ENCODE measurements at regions not wholly inside any gene's neighbourhood (a gene's known extent, or its start where the extent isn't known, plus 50 kb on each side); places are given as distances from the start of the nearest gene placed in this dataset.
"Not testable (repeated sequence)": the region's sequence is repeated elsewhere in the genome, so short reads cannot be mapped to it uniquely, and the experiment has no call there.

DNA sequence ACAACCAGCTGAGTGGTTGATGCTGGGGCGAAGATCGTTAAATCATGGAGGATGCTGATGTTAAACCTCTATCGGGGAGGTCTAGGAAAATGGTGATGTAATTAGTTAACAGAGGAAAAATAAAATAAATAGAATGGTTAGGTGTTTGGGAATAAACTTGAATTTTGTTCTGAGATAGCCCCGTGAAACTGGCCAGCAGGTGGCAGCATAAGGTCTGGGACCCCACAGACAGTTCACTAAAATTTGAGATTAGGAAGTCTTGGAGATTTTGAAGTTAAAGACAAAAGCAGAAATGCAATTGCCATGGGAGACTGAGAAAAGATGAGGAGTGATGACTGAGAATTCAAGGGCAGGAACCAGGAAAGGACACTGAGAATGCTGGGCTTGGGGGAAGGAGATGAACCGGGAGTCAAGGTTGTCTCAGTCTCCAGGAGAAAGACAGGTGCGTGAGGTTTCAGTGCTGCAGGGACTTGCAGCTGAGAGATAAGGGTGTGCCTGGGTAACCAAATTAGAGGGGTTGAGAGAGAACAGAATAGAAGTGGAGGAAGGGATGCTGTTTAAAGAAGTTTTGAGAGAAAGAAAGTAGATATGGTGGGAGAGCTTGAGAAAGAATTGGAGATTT is 248.0 kb downstream of the ZNF92 start:
- TF ChIP-seq, protein P1, sequence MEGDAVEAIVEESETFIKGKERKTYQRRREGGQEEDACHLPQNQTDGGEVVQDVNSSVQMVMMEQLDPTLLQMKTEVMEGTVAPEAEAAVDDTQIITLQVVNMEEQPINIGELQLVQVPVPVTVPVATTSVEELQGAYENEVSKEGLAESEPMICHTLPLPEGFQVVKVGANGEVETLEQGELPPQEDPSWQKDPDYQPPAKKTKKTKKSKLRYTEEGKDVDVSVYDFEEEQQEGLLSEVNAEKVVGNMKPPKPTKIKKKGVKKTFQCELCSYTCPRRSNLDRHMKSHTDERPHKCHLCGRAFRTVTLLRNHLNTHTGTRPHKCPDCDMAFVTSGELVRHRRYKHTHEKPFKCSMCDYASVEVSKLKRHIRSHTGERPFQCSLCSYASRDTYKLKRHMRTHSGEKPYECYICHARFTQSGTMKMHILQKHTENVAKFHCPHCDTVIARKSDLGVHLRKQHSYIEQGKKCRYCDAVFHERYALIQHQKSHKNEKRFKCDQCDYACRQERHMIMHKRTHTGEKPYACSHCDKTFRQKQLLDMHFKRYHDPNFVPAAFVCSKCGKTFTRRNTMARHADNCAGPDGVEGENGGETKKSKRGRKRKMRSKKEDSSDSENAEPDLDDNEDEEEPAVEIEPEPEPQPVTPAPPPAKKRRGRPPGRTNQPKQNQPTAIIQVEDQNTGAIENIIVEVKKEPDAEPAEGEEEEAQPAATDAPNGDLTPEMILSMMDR (IDR thresholded peaks at IDR 0.05), result peak; percentile 78
- TF ChIP-seq, protein P2, sequence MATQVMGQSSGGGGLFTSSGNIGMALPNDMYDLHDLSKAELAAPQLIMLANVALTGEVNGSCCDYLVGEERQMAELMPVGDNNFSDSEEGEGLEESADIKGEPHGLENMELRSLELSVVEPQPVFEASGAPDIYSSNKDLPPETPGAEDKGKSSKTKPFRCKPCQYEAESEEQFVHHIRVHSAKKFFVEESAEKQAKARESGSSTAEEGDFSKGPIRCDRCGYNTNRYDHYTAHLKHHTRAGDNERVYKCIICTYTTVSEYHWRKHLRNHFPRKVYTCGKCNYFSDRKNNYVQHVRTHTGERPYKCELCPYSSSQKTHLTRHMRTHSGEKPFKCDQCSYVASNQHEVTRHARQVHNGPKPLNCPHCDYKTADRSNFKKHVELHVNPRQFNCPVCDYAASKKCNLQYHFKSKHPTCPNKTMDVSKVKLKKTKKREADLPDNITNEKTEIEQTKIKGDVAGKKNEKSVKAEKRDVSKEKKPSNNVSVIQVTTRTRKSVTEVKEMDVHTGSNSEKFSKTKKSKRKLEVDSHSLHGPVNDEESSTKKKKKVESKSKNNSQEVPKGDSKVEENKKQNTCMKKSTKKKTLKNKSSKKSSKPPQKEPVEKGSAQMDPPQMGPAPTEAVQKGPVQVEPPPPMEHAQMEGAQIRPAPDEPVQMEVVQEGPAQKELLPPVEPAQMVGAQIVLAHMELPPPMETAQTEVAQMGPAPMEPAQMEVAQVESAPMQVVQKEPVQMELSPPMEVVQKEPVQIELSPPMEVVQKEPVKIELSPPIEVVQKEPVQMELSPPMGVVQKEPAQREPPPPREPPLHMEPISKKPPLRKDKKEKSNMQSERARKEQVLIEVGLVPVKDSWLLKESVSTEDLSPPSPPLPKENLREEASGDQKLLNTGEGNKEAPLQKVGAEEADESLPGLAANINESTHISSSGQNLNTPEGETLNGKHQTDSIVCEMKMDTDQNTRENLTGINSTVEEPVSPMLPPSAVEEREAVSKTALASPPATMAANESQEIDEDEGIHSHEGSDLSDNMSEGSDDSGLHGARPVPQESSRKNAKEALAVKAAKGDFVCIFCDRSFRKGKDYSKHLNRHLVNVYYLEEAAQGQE (IDR thresholded peaks at IDR 0.05; ENCODE audit: insufficient read depth in 1 of 2, low read depth in 2 of 2, low read length in 1 of 2), result not testable (repeated sequence)
- TF ChIP-seq POLR2AphosphoS5 (IDR thresholded peaks at IDR 0.05; ENCODE audit: low read depth, low read length); SIN3A (IDR thresholded peaks at IDR 0.05; ENCODE audit: borderline replicate concordance, insufficient read depth, low read depth, low read length); TCF7L2 (IDR thresholded peaks at IDR 0.05; ENCODE audit: low read depth, low read length): not testable (repeated sequence)
